Suprapubic skin (tissue), 4 donors: ENCODE measurements at regions not wholly inside any gene's neighbourhood (a gene's known extent, or its start where the extent isn't known, plus 50 kb on each side); places are given as distances from the start of the nearest gene placed in this dataset.

ENCODE experiments used
- DNase-seq, 2 donors: peaks; one replicate each; pipeline ENCODE4 v3.0.0-alpha.2; 2019; ENCODE audit warnings: low spot score in 2 of 2
- H3K27ac ChIP-seq: fragments of 200-600 bp; sonication (generic); one replicate; pipeline ENCODE4 v1.5.1; 2019
- H3K27me3 ChIP-seq: fragments of 200-600 bp; sonication (generic); one replicate; pipeline ENCODE4 v1.5.1; 2019
- H3K36me3 ChIP-seq: fragments of 200-600 bp; sonication (generic); one replicate; pipeline ENCODE4 v1.5.1; 2019
- H3K4me1 ChIP-seq: fragments of 200-600 bp; sonication (generic); one replicate; pipeline ENCODE4 v1.5.1; 2019
- H3K4me3 ChIP-seq: fragments of 200-600 bp; sonication (generic); one replicate; pipeline ENCODE4 v1.5.1; 2019; ENCODE audit warnings: mild to moderate bottlenecking
- H3K9me3 ChIP-seq: fragments of 200-600 bp; sonication (generic); one replicate; pipeline ENCODE4 v1.5.1; 2019
- EP300 ChIP-seq: sonication (generic); formaldehyde crosslinking; IDR thresholded peaks from one replicate; pipeline ENCODE4 v1.6.1; 2017; ENCODE audit warnings: antibody characterized with exemption
- POLR2A ChIP-seq, 2 donors: fragments of 450-650 bp; IDR thresholded peaks; one replicate each; pipeline ENCODE4 v1.6.1; 2017; ENCODE audit warnings: antibody characterized with exemption in 2 of 2, mild to moderate bottlenecking in 2 of 2, moderate library complexity in 2 of 2
- POLR2AphosphoS5 ChIP-seq, 3 donors: sonication (generic); formaldehyde crosslinking; IDR thresholded peaks; one replicate each; pipeline ENCODE4 v1.6.1; 2017; ENCODE audit warnings: antibody characterized with exemption in 3 of 3
- WGBS: methylation state at CpG from one replicate; pipeline ENCODE4 v1.1.5; 2018; 5-methylcytosine and 5-hydroxymethylcytosine counted together
- TF ChIP-seq, protein P1 (sequence below), 2 donors: fragments of 200-600 bp in 1 of 2; fragments of 450-650 bp in 1 of 2; sonication (generic) in 1 of 2; IDR thresholded peaks; one replicate each; pipeline ENCODE4 v1.5.1; 2016 to 2019; ENCODE audit warnings: antibody characterized with exemption in 2 of 2, mild to moderate bottlenecking in 1 of 2, moderate library complexity in 1 of 2

DNA sequence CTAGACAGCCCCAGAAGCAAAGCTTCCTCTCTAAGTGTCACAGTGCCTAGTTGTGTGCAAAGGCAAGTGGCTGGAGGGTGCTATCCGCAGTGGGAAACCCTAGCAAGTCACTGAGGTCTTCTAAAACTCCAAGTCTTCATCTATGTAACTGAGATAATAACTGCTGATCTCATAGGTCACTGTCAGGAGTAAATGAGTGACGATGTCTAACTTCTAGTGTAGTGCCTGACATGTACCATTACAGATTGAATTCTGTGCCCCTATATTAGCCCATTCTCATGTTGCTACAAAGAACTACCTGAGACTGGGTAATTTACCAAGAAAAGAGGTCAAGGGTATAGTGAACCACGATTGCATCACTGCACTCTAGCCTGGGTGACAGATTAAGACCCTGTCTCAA lies 253.5 kb upstream of the JARID2 start:
- WGBS = 96% methylated on average over 3 of the region's 3 CpGs
- TF ChIP-seq, protein P1, sequence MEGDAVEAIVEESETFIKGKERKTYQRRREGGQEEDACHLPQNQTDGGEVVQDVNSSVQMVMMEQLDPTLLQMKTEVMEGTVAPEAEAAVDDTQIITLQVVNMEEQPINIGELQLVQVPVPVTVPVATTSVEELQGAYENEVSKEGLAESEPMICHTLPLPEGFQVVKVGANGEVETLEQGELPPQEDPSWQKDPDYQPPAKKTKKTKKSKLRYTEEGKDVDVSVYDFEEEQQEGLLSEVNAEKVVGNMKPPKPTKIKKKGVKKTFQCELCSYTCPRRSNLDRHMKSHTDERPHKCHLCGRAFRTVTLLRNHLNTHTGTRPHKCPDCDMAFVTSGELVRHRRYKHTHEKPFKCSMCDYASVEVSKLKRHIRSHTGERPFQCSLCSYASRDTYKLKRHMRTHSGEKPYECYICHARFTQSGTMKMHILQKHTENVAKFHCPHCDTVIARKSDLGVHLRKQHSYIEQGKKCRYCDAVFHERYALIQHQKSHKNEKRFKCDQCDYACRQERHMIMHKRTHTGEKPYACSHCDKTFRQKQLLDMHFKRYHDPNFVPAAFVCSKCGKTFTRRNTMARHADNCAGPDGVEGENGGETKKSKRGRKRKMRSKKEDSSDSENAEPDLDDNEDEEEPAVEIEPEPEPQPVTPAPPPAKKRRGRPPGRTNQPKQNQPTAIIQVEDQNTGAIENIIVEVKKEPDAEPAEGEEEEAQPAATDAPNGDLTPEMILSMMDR (IDR thresholded peaks at IDR 0.05) = no peak
- TF ChIP-seq POLR2AphosphoS5 (IDR thresholded peaks at IDR 0.05) (no peak), POLR2A (IDR thresholded peaks at IDR 0.05) (no peak), EP300 (no peak)
- Histone ChIP-seq H3K9me3 (no peaks in the 10 kb centered on the region), H3K27ac (no peak overlapping the region), H3K4me3 (no peak overlapping the region), H3K27me3 (no peaks in the 10 kb centered on the region), H3K36me3 (no peaks in the 10 kb centered on the region), H3K4me1 (peaks cover 2% of the 10 kb centered on the region)
- DNase-seq = no peak

DNA sequence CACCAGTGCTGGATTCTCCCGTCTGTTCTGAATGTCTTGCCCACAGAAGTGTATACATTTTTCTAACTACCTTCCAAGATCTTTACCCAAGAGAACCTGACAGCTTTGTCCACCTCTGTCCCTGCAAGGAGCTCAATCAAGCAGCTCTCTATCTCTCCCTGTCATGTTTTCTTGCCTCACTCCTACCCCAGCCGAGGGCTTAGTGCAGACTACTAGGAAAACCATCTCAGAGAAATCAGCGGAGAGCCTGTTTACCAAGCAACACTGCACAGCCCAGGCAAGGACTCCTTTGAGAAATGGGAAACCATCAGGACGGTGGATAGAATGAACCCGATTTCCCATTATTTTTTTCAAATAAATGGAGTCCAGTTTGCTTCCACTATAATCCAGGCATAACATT lies 250.7 kb upstream of the JARID2 start:
- no peaks in the 10 kb centered on the region for H3K9me3 ChIP-seq
- 75% methylated on average over 5 of the region's 5 CpGs for WGBS
- no peak for DNase-seq
- no peak for TF ChIP-seq EP300
- TF ChIP-seq, protein P1 (IDR thresholded peaks at IDR 0.05) = no peak
- TF ChIP-seq POLR2AphosphoS5 (IDR thresholded peaks at IDR 0.05) = no peak
- TF ChIP-seq POLR2A (IDR thresholded peaks at IDR 0.05) = no peak
- H3K4me3 ChIP-seq = no peak overlapping the region
- no peaks in the 10 kb centered on the region for H3K36me3 ChIP-seq
- no peaks in the 10 kb centered on the region for H3K27me3 ChIP-seq
- peaks cover 2% of the 10 kb centered on the region for H3K4me1 ChIP-seq
- H3K27ac ChIP-seq = no peak overlapping the region

DNA sequence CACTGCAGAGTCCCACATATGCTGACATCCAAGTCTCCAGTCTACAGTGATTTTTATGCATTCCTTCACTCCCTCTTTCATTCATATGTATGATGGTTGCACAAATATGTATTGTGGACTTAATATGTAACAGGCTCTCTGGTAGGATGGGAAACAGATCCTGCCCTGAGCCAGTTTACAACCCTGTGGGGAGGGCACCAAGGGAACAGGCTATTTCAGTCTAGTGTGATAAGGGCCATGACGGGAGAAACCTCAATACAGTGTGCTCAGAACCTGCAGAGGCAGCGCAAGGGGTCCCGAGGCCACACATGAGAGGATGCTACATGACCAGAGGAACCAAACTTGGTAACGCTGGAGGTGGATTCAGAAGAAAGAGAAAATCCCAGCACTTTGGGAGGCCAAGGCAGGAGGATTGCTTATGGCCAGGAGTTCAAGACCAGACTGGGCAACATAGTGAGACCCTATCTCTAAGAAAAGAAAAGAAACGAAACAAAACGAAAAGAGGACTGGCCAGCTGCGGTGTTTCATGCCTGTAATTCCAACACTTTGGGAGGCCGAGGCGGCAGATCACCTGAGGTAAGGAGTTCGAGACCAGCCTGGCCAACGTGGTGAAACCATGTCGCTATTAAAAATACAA lies 249.8 kb upstream of the JARID2 start:
- Histone ChIP-seq H3K4me3 (no peak overlapping the region), H3K36me3 (no peaks in the 10 kb centered on the region), H3K27ac (no peak overlapping the region), H3K9me3 (no peaks in the 10 kb centered on the region), H3K4me1 (peaks cover 2% of the 10 kb centered on the region), H3K27me3 (no peaks in the 10 kb centered on the region)
- 97% methylated on average over 12 of the region's 12 CpGs for WGBS
- DNase-seq = no peak
- no peak for TF ChIP-seq EP300
- no peak for TF ChIP-seq POLR2A (IDR thresholded peaks at IDR 0.05)
- TF ChIP-seq POLR2AphosphoS5 (IDR thresholded peaks at IDR 0.05) = no peak

DNA sequence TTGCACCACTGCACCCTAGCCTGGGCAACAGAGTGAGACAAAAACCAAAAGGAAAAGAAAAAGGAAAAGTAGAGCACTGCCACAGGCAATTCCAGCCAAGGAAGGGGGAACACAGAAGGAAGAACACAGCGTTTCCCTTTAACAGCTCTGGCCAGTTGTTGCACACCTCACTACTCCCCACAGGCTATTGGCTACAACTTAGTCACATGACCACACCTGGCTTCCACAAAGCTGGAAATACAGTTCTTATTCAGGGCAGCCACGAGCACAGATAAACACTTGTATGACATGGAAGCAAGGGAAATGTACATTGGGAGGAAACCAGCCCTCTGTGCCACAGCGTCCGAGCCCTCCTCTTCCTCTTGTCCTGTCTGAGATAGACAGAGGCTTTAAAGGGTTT lies 249.0 kb upstream of the JARID2 start:
- Histone ChIP-seq H3K9me3 (no peaks in the 10 kb centered on the region), H3K27me3 (no peaks in the 10 kb centered on the region), H3K4me1 (peaks cover 2% of the 10 kb centered on the region), H3K36me3 (no peaks in the 10 kb centered on the region), H3K27ac (no peak overlapping the region), H3K4me3 (no peak overlapping the region)
- no peak for DNase-seq
- no peak for TF ChIP-seq POLR2AphosphoS5 (IDR thresholded peaks at IDR 0.05)
- TF ChIP-seq EP300 = no peak
- TF ChIP-seq, protein P1 (IDR thresholded peaks at IDR 0.05) = no peak
- no peak for TF ChIP-seq POLR2A (IDR thresholded peaks at IDR 0.05)
- WGBS = 56% methylated on average over 4 of the region's 4 CpGs

DNA sequence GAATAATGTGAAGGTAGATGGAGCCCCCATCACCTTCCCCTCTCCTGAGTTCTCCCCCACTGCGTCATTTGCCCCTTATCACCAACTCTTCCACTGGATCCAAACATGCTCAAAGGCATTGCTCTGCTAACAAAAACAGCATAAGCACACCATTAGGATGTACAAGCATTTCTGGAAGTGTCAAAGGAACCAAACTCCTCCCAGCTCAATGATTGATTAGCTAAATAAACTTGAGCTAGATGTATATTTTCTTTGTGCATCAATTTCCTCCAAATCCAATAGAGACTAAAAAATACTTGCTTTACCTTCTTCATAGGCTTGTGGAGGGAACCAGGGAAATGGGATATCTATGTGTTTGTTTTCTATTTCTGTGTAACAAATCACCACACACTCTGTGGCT lies 248.4 kb upstream of the JARID2 start:
- Histone ChIP-seq H3K4me1 (peaks cover 2% of the 10 kb centered on the region), H3K4me3 (no peak overlapping the region), H3K27ac (no peak overlapping the region), H3K9me3 (no peaks in the 10 kb centered on the region), H3K36me3 (no peaks in the 10 kb centered on the region), H3K27me3 (no peaks in the 10 kb centered on the region)
- no peak for TF ChIP-seq POLR2A (IDR thresholded peaks at IDR 0.05)
- no peak for TF ChIP-seq EP300
- TF ChIP-seq, protein P1 (IDR thresholded peaks at IDR 0.05) = no peak
- TF ChIP-seq POLR2AphosphoS5 (IDR thresholded peaks at IDR 0.05) = no peak
- 80% methylated on average over 1 of the region's 1 CpG for WGBS
- DNase-seq = no peak

DNA sequence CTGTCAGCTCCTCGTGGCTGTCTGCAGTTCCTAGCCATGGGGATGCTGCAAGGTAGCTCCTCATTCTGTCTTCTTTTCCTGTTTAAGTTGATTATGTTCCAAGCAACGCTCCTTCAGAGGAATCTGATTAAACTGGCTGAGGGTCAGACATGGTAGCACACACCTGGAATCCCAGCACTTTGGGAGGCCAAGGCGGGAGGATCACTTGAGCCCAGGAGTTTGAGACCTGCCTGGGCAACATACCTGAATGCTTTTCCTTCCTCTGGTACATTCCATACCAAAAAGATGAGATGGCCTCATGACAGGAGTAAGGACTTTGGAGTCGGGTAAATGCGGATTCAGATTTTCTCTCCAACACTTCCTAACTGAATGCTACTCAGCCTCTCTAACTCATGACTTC lies 246.8 kb upstream of the JARID2 start:
- H3K4me3 ChIP-seq = no peak overlapping the region
- DNase-seq = no peak
- no peaks in the 10 kb centered on the region for H3K36me3 ChIP-seq
- WGBS = 74% methylated on average over 5 of the region's 5 CpGs
- no peaks in the 10 kb centered on the region for H3K27me3 ChIP-seq
- no peak overlapping the region for H3K27ac ChIP-seq
- H3K9me3 ChIP-seq = no peaks in the 10 kb centered on the region
- TF ChIP-seq POLR2AphosphoS5 (IDR thresholded peaks at IDR 0.05) = no peak
- TF ChIP-seq, protein P1 (IDR thresholded peaks at IDR 0.05) = no peak
- no peak for TF ChIP-seq EP300
- no peak for TF ChIP-seq POLR2A (IDR thresholded peaks at IDR 0.05)
- peaks cover 2% of the 10 kb centered on the region for H3K4me1 ChIP-seq
